GM19372 (cell line): ENCODE measurements at regions not wholly inside any gene's neighbourhood (a gene's known extent, or its start where the extent isn't known, plus 50 kb on each side); places are given as distances from the start of the nearest gene placed in this dataset.
"Not testable (repeated sequence)": the region's sequence is repeated elsewhere in the genome, so short reads cannot be mapped to it uniquely, and the experiment has no call there.

Source experiments
- ATAC-seq: cut with Tn5 transposase; IDR thresholded peaks from one replicate; pipeline ENCODE4 v1.9.1; 2021; ENCODE audit warnings: mild to moderate bottlenecking, low read depth, moderate library complexity; ENCODE audit not compliant: unreplicated experiment

GRCh38 chr4:72797486-72797885 is 228.5 kb upstream of the ADAMTS3 start:
- ATAC-seq = no peak

- no peak for ATAC-seq
Observed at GRCh38 chr4:72791054-72791453, 222.0 kb upstream of the ADAMTS3 start.

- no peak for ATAC-seq
Observed at GRCh38 chr4:72786401-72786990, 217.5 kb upstream of the ADAMTS3 start.

- ATAC-seq = no peak
Observed at GRCh38 chr4:72779241-72779640, 210.2 kb upstream of the ADAMTS3 start.

GRCh38 chr4:72777436-72777835 is 208.4 kb upstream of the ADAMTS3 start:
- ATAC-seq = no peak

- ATAC-seq = no peak
Observed at GRCh38 chr4:72770708-72771107, 201.7 kb upstream of the ADAMTS3 start.

- no peak for ATAC-seq
Observed at GRCh38 chr4:72768364-72768763, 199.3 kb upstream of the ADAMTS3 start.

- no peak for ATAC-seq
Observed at GRCh38 chr4:72767618-72768302, 198.7 kb upstream of the ADAMTS3 start.

- not testable (repeated sequence) for ATAC-seq
Observed at GRCh38 chr4:72765788-72766187, 196.8 kb upstream of the ADAMTS3 start.

- no peak for ATAC-seq
Observed at GRCh38 chr4:72761368-72762038, 192.5 kb upstream of the ADAMTS3 start.

- not testable (repeated sequence) for ATAC-seq
Observed at GRCh38 chr4:72753414-72753813, 184.4 kb upstream of the ADAMTS3 start.

- ATAC-seq = no peak
Observed at GRCh38 chr4:72744103-72744725, 175.2 kb upstream of the ADAMTS3 start.

- ATAC-seq = no peak
Observed at GRCh38 chr4:72743078-72743477, 174.1 kb upstream of the ADAMTS3 start.

- ATAC-seq = no peak
Observed at GRCh38 chr4:72715299-72715698, 146.3 kb upstream of the ADAMTS3 start.

GRCh38 chr4:72714482-72715279 is 145.7 kb upstream of the ADAMTS3 start:
- no peak for ATAC-seq

GRCh38 chr4:72712997-72713396 is 144.0 kb upstream of the ADAMTS3 start:
- ATAC-seq = no peak

GRCh38 chr4:72709475-72709874 is 140.5 kb upstream of the ADAMTS3 start:
- no peak for ATAC-seq

- ATAC-seq = no peak
Observed at GRCh38 chr4:72706684-72707083, 137.7 kb upstream of the ADAMTS3 start.

- not testable (repeated sequence) for ATAC-seq
Observed at GRCh38 chr4:72704925-72705640, 136.1 kb upstream of the ADAMTS3 start.

- ATAC-seq = no peak
Observed at GRCh38 chr4:72702948-72703347, 133.9 kb upstream of the ADAMTS3 start.
